PC-9 (cell line): ENCODE measurements at regions not wholly inside any gene's neighbourhood (a gene's known extent, or its start where the extent isn't known, plus 50 kb on each side); places are given as distances from the start of the nearest gene placed in this dataset.

Source experiments
- BruUV-seq: library from RNA; stranded (reverse); fragments of 400-500 nt; replicated peaks from 2 replicates; lab custom pipeline; 2021; lab: Mats Ljungman, UMichigan
- CTCF ChIA-PET: fragments of 300-600 bp; sonication (Branson Sonifier 250); formaldehyde crosslinking; loops from one replicate; lab custom pipeline; 2022; ENCODE audit warnings: antibody characterized with exemption; lab: Charles Lee
- POLR2A ChIA-PET: fragments of 300-600 bp; sonication (Branson Sonifier 250); formaldehyde crosslinking; loops from one replicate; lab custom pipeline; 2022; ENCODE audit warnings: antibody characterized with exemption; ENCODE audit not compliant: unreplicated experiment; lab: Charles Lee
- DNase-seq, 2 experiments: peaks; one replicate each; pipeline versions ENCODE4 v3.0.0 to v3.0.0-alpha.2; 2015 to 2022; ENCODE audit warnings: mixed read lengths in 1 of 2
- H2AFZ ChIP-seq: fragments of 200-600 bp; sonication (generic); 2 replicates; pipeline ENCODE4 v1.8.1; 2017; ENCODE audit warnings: antibody characterized with exemption
- H3F3A ChIP-seq: fragments of 200-600 bp; sonication (generic); 2 replicates; pipeline ENCODE4 v1.8.1; 2017; ENCODE audit warnings: antibody characterized with exemption, mild to moderate bottlenecking, low read depth; ENCODE audit not compliant: insufficient read depth
- H3K27ac ChIP-seq: fragments of 200-600 bp; sonication (generic); 2 replicates; pipeline ENCODE4 v1.6.1; 2016; ENCODE audit warnings: mixed run types
- H3K27me3 ChIP-seq: fragments of 200-600 bp; sonication (generic); 2 replicates; pipeline ENCODE4 v1.6.1; 2016; ENCODE audit warnings: low read depth, mixed run types; ENCODE audit not compliant: insufficient read depth
- H3K36me3 ChIP-seq: fragments of 200-600 bp; sonication (generic); 2 replicates; pipeline ENCODE4 v1.6.1; 2016; ENCODE audit warnings: low read depth, mixed run types
- H3K4me1 ChIP-seq: fragments of 200-600 bp; sonication (generic); replicated peaks from 2 replicates; pipeline ENCODE4 v1.6.1; 2016; ENCODE audit warnings: mixed run types; ENCODE audit not compliant: insufficient read depth
- H3K4me2 ChIP-seq: fragments of 200-600 bp; sonication (generic); 2 replicates; pipeline ENCODE4 v1.6.1; 2017; ENCODE audit warnings: mixed run types
- H3K4me3 ChIP-seq: fragments of 200-600 bp; sonication (generic); 2 replicates; pipeline ENCODE4 v1.6.1; 2016; ENCODE audit warnings: mixed run types
- H3K79me2 ChIP-seq: fragments of 200-600 bp; sonication (generic); 2 replicates; pipeline ENCODE4 v1.6.1; 2017; ENCODE audit warnings: low read depth, mixed run types
- H3K9me2 ChIP-seq: fragments of 200-600 bp; sonication (generic); 2 replicates; pipeline ENCODE4 v1.8.1; 2017; ENCODE audit warnings: mild to moderate bottlenecking; ENCODE audit not compliant: insufficient read depth
- H3K9me3 ChIP-seq: fragments of 200-600 bp; sonication (generic); 2 replicates; pipeline ENCODE4 v1.8.1; 2016; ENCODE audit warnings: low read depth; ENCODE audit not compliant: insufficient read depth
- H4K20me1 ChIP-seq: fragments of 200-600 bp; sonication (generic); 2 replicates; pipeline ENCODE4 v1.8.1; 2017; ENCODE audit not compliant: insufficient read depth
- CTCF ChIP-seq: fragments of 200-600 bp; sonication (generic); conservative IDR thresholded peaks from 2 replicates; pipeline ENCODE4 v1.6.1; 2017; ENCODE audit warnings: mixed run types, antibody characterized with exemption, mild to moderate bottlenecking, moderate library complexity
- EZH2 ChIP-seq: fragments of 200-600 bp; sonication (generic); IDR thresholded peaks from 2 replicates; pipeline ENCODE4 v1.8.0; 2017; ENCODE audit warnings: antibody characterized with exemption, low read depth
- intact Hi-C: fragments of 100-400 bp; cut with micrococcal nuclease; formaldehyde crosslinking; loops from one replicate; pipeline ENCODE4 v1.10.0; 2022; ENCODE audit not compliant: unreplicated experiment

- Histone ChIP-seq H3K27me3 (no peaks in the 10 kb centered on the region), H3K27ac (no peak overlapping the region), H3K9me3 (no peaks in the 10 kb centered on the region), H3K4me1 (no peaks in the 10 kb centered on the region), H3F3A (no peaks in the 10 kb centered on the region), H3K4me2 (no peak overlapping the region), H3K4me3 (no peak overlapping the region), H2AFZ (no peak overlapping the region), H3K9me2 (no peaks in the 10 kb centered on the region), H3K36me3 (no peaks in the 10 kb centered on the region), H3K79me2 (no peaks in the 10 kb centered on the region), H4K20me1 (no peaks in the 10 kb centered on the region)
- TF ChIP-seq CTCF (no peak), EZH2 (no peak)
- DNase-seq, result no peak
- ChIA-PET POLR2A (interaction anchor here (0.6 to 0.7 kb wide), 3 partner anchors 10 to 255 kb away, joined by 3 to 14 read pairs (median 5); no protein-coding TSS in a partner anchor), CTCF (no interaction called here)
- intact Hi-C loops, result no loop called here
- BruUV-seq, result no TSS peak
Observed at GRCh38 chr16:13426736-13427135, 493.2 kb upstream of the ERCC4 start.

- no peak overlapping the region for H3K4me2 ChIP-seq
- no peak overlapping the region for H2AFZ ChIP-seq
- CTCF ChIA-PET, result no interaction called here
- no peaks in the 10 kb centered on the region for H3K4me1 ChIP-seq
- no peaks in the 10 kb centered on the region for H3K9me2 ChIP-seq
- H4K20me1 ChIP-seq, result no peaks in the 10 kb centered on the region
- DNase-seq, result no peak
- no peaks in the 10 kb centered on the region for H3K9me3 ChIP-seq
- no peaks in the 10 kb centered on the region for H3K79me2 ChIP-seq
- intact Hi-C loops, result no loop called here
- H3K27ac ChIP-seq, result no peak overlapping the region
- no peaks in the 10 kb centered on the region for H3K27me3 ChIP-seq
- no peaks in the 10 kb centered on the region for H3K36me3 ChIP-seq
- BruUV-seq, result no TSS peak
- no peak for TF ChIP-seq CTCF
- no peak for TF ChIP-seq EZH2
- H3K4me3 ChIP-seq, result no peak overlapping the region
- POLR2A ChIA-PET, result interaction anchor here (0.6 kb wide), 2 partner anchors 11 to 365 kb away, joined by 3 read pairs; no protein-coding TSS in a partner anchor
- no peaks in the 10 kb centered on the region for H3F3A ChIP-seq
Observed at GRCh38 chr16:13427943-13428342, 492.0 kb upstream of the ERCC4 start.

- H3K4me1 ChIP-seq, result no peaks in the 10 kb centered on the region
- POLR2A ChIA-PET, result no interaction called here
- H3K9me3 ChIP-seq, result no peaks in the 10 kb centered on the region
- peak in 1 of 2 experiments; percentile 47 for DNase-seq
- no peaks in the 10 kb centered on the region for H3K36me3 ChIP-seq
- H3F3A ChIP-seq, result no peaks in the 10 kb centered on the region
- H4K20me1 ChIP-seq, result no peaks in the 10 kb centered on the region
- H3K9me2 ChIP-seq, result no peaks in the 10 kb centered on the region
- CTCF ChIA-PET, result no interaction called here
- no peak for TF ChIP-seq EZH2
- TF ChIP-seq CTCF, result no peak
- H3K4me3 ChIP-seq, result no peak overlapping the region
- no peak overlapping the region for H3K4me2 ChIP-seq
- intact Hi-C loops, result no loop called here
- H3K79me2 ChIP-seq, result no peaks in the 10 kb centered on the region
- H3K27me3 ChIP-seq, result no peaks in the 10 kb centered on the region
- BruUV-seq, result no TSS peak
- no peak overlapping the region for H3K27ac ChIP-seq
- no peak overlapping the region for H2AFZ ChIP-seq
Observed at GRCh38 chr16:13429416-13429815, 490.5 kb upstream of the ERCC4 start.
